ENCODE measurements at regions not wholly inside any gene's neighbourhood (a gene's known extent, or its start where the extent isn't known, plus 50 kb on each side); places are given as distances from the start of the nearest gene placed in this dataset.

GRCh38 chr20:21021472-21021790 lies 84.7 kb downstream of the LINC00237 start (continued):
- TF ChIP-seq SKIL (CRISPR knock-in tag; IDR thresholded peaks at IDR 0.05; ENCODE audit: borderline replicate concordance) (no peak), EP300 (IDR thresholded peaks at IDR 0.05; ENCODE audit: low read depth in 2 of 2, low read length in 2 of 2) (no peak), EP300 (CRISPR knock-in tag; IDR thresholded peaks at IDR 0.05; ENCODE audit: borderline replicate concordance) (no peak), REST (IDR thresholded peaks at IDR 0.05; ENCODE audit: borderline replicate concordance in 1 of 2, low read depth in 1 of 2, low read length in 2 of 2) (no peak), PHB2 (IDR thresholded peaks at IDR 0.05; ENCODE audit: partially characterized antibody) (no peak), ZNF460 (CRISPR knock-in tag; IDR thresholded peaks at IDR 0.05; ENCODE audit: borderline replicate concordance) (no peak), ZFX (CRISPR knock-in tag; IDR thresholded peaks at IDR 0.05; ENCODE audit: low read depth) (no peak)
